Mesodermal cell (in vitro differentiated cells): ENCODE measurements at regions not wholly inside any gene's neighbourhood (a gene's known extent, or its start where the extent isn't known, plus 50 kb on each side); places are given as distances from the start of the nearest gene placed in this dataset.
"Not testable (repeated sequence)": the region's sequence is repeated elsewhere in the genome, so short reads cannot be mapped to it uniquely, and the experiment has no call there.

Source experiments
- H3K27ac ChIP-seq: 2 replicates; pipeline ENCODE4 v1.7.0; 2013; ENCODE audit warnings: mild to moderate bottlenecking, low read depth, low read length, moderate library complexity; ENCODE audit not compliant: severe bottlenecking
- H3K36me3 ChIP-seq: 2 replicates; pipeline ENCODE4 v1.7.1; 2013; ENCODE audit warnings: mild to moderate bottlenecking, low read length, moderate library complexity; ENCODE audit not compliant: control insufficient read depth, insufficient read depth
- H3K4me1 ChIP-seq: one replicate; pipeline ENCODE4 v1.7.1; 2013; ENCODE audit warnings: mild to moderate bottlenecking, low read length; ENCODE audit not compliant: insufficient read depth, control insufficient read depth, poor library complexity, severe bottlenecking
- H3K4me3 ChIP-seq: 2 replicates; pipeline ENCODE4 v1.7.0; 2013; ENCODE audit warnings: low read length, control low read depth, mild to moderate bottlenecking; ENCODE audit not compliant: insufficient read depth, poor library complexity, severe bottlenecking; ENCODE audit errors: extremely low read depth
- H3K9me3 ChIP-seq: 2 replicates; pipeline ENCODE4 v1.7.1; 2013; ENCODE audit warnings: mild to moderate bottlenecking, low read length, moderate library complexity; ENCODE audit not compliant: control insufficient read depth
- WGBS, 2 experiments: methylation state at CpG; one replicate each; pipeline ENCODE4 v1.1.5; 2013; ENCODE audit warnings: missing lambda C conversion rate in 2 of 2; ENCODE audit not compliant: insufficient coverage in 2 of 2; 5-methylcytosine and 5-hydroxymethylcytosine counted together

DNA sequence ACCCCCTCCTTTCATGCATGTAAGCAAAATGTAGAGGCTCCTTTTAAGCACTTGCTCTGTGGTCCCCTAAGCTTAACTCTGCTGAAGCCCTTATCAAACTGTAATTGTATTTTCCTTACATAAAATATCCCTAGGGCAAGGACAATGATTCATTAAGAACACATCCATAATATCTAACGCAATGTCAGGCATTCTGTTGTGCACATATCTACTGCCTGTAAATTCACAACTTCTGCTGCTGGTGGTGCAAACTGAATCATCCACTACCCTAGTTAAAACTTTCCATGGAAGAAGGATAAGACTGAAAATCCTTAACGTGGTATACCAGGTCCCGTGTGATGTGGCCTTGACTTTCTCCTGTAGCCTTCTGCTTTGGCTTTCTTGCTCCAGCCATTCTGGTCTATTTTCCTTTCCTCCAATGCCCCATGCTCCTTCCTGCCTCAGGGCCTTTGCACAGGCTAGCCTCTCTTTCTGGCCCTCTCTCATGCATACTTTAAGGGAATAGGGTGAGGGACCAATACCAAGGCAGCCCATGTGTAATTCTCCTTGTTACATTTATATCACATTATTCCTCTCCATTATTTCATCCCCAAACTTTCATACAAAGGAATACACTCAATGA lies 113.6 kb upstream of the ZFP64 start:
- H3K9me3 ChIP-seq: no peaks in the 10 kb centered on the region
- no peaks in the 10 kb centered on the region for H3K36me3 ChIP-seq
- no peak overlapping the region for H3K4me3 ChIP-seq
- 94 to 100% methylated on average over 1 to 3 of the region's 3 CpGs for WGBS, 2 experiments
- H3K27ac ChIP-seq: no peak overlapping the region
- no peaks in the 10 kb centered on the region for H3K4me1 ChIP-seq

DNA sequence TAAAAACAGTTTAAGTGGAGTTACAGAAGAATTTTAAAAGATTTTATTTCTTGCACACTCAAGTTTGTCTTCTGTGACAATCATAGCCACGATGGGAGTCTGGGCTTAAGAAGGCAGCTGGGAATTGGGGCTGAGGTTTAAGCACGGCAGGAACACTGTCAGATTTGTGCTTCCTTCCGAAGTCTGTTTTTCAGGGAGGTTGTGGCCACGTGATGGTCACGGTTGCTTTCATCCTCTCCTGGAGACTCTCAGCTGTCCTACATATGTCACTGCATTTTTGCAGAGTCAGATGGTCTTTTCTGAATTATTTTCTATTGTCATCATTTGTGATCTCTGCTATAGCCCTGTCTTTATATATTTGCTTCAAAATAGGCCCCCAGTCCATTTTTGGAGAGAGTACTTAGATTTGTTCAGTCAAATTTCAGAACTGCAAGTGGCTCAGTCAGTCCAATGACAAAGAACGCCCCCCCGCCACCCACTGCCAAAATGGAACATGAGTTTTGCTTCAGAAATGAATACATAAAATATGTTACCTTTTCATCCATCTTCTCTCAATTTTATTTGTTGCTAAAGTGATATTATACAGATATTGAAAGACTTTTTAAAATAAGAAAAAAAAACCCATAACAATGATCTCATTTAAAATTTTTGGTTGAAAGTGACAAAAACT lies 111.8 kb upstream of the ZFP64 start:
- H3K4me3 ChIP-seq: no peak overlapping the region
- no peaks in the 10 kb centered on the region for H3K36me3 ChIP-seq
- H3K9me3 ChIP-seq: no peaks in the 10 kb centered on the region
- no peak overlapping the region for H3K27ac ChIP-seq
- no peaks in the 10 kb centered on the region for H3K4me1 ChIP-seq
- WGBS, 2 experiments: 88 to 96% methylated on average over 3 of the region's 7 CpGs

DNA sequence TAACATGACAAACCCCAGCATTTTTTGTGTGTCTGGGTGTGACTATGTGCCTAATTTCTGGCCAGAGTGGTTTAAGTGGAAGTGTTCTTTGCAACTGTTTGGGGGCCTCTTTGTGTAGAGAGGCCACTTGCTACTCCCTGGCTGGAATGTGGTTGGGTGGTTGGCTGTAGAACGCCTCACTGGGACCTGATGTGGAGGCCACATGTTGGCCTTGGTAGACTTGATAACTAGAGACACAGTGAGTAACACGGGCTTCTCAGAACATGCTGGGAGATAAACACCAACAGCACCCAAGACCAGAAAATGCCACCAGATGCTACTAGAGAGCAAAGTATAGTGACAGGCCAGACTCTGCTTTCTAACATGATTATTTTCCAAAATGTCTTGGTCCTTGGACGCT lies 111.2 kb upstream of the ZFP64 start:
- no peak overlapping the region for H3K4me3 ChIP-seq
- no peak overlapping the region for H3K27ac ChIP-seq
- no peaks in the 10 kb centered on the region for H3K4me1 ChIP-seq
- no peaks in the 10 kb centered on the region for H3K9me3 ChIP-seq
- 91 to 92% methylated on average over 1 to 2 of the region's 3 CpGs for WGBS, 2 experiments
- H3K36me3 ChIP-seq: no peaks in the 10 kb centered on the region

GRCh38 chr20:52302051-52302450 lies 110.5 kb upstream of the ZFP64 start:
- not testable (repeated sequence) for H3K36me3 ChIP-seq, H3K4me3 ChIP-seq, H3K4me1 ChIP-seq, H3K27ac ChIP-seq, H3K9me3 ChIP-seq
- WGBS, 2 experiments: 90 to 100% methylated on average over 4 to 5 of the region's 6 CpGs

DNA sequence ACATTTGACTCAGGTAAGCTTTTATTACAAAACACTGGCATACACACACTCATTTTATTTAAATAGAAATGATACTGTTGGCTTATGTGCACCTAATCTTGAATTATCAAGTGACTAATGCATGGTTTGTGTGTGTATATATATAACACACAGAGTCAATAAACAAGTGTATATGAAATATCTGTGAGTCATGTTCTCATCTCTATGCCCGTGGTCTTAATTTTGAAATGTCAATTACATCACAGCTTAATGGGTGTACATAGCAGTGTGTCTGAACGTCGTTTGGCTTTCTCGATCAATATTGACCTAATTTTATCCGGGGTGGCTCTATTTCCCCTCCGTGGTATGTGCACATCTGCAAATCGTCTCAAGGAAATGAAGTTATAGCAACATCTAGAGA lies 104.0 kb upstream of the ZFP64 start:
- 77 to 95% methylated on average over 4 to 5 of the region's 7 CpGs for WGBS, 2 experiments
- Histone ChIP-seq H3K4me3 (no peak overlapping the region), H3K9me3 (no peaks in the 10 kb centered on the region), H3K27ac (no peak overlapping the region), H3K4me1 (no peaks in the 10 kb centered on the region), H3K36me3 (no peaks in the 10 kb centered on the region)

GRCh38 chr20:52294106-52294628 lies 102.6 kb upstream of the ZFP64 start:
- Histone ChIP-seq H3K9me3 (no peaks in the 10 kb centered on the region), H3K27ac (no peak overlapping the region), H3K36me3 (no peaks in the 10 kb centered on the region), H3K4me1 (no peaks in the 10 kb centered on the region), H3K4me3 (no peak overlapping the region)
- WGBS, 2 experiments: 60 to 89% methylated on average over 2 of the region's 2 CpGs

DNA sequence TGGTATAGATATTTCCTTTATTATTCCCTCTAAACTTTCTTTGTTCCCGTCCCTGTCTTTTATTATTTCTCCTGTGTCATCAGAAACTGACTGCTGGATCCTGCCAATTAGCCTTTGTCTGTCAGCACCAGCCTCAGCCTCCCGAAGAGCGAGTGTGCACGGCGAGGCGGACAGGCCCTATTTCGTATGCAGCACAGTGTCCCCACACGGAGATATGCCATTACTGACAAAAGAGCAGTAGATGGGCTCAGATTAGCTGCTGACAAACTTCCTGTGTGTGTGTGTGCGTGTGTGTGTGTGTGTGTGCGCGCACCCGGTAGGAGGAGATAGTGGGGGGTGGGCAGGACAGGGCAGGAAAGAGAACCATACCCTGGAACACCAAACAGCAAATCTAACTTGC lies 99.5 kb upstream of the ZFP64 start:
- Histone ChIP-seq H3K4me1 (no peaks in the 10 kb centered on the region), H3K27ac (no peak overlapping the region), H3K4me3 (no peak overlapping the region), H3K9me3 (no peaks in the 10 kb centered on the region), H3K36me3 (no peaks in the 10 kb centered on the region)
- 82% methylated on average over 8 of the region's 12 CpGs for WGBS, 2 experiments

DNA sequence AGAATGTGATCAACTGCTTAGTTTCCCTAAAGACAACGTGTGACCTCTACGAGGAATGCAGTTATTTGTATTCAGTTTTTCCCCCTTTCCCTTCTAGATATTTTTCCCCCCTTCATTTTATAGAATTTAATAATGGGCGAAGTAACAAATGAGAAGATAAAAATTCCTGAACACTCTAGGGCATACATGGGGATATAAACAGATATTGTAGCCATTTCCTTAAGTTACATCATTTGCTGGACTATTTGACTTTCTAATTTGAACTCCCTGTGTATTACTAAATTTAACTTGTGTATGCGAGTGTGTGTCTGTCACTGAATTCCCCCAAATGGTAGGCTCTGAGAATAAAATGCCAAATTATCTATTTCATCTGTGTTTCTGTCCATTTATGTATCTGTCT lies 99.0 kb upstream of the ZFP64 start:
- no CpG with 5 or more reads among the region's 4 CpGs for WGBS, 2 experiments
- Histone ChIP-seq H3K4me1 (no peaks in the 10 kb centered on the region), H3K27ac (no peak overlapping the region), H3K4me3 (no peak overlapping the region), H3K9me3 (no peaks in the 10 kb centered on the region), H3K36me3 (no peaks in the 10 kb centered on the region)

GRCh38 chr20:52289956-52290565 lies 98.5 kb upstream of the ZFP64 start:
- H3K4me3 ChIP-seq: no peak overlapping the region
- no peaks in the 10 kb centered on the region for H3K9me3 ChIP-seq
- H3K36me3 ChIP-seq: no peaks in the 10 kb centered on the region
- no peaks in the 10 kb centered on the region for H3K4me1 ChIP-seq
- H3K27ac ChIP-seq: no peak overlapping the region
- 81 to 100% methylated on average over 2 of the region's 3 CpGs for WGBS, 2 experiments

GRCh38 chr20:52280407-52280806 lies 88.8 kb upstream of the ZFP64 start:
- 80% methylated on average over 1 of the region's 2 CpGs; no CpG with 5 or more reads in 1 of the 2 experiments for WGBS, 2 experiments
- Histone ChIP-seq H3K4me3 (no peak overlapping the region), H3K27ac (no peak overlapping the region), H3K4me1 (no peaks in the 10 kb centered on the region), H3K36me3 (no peaks in the 10 kb centered on the region), H3K9me3 (no peaks in the 10 kb centered on the region)

- Histone ChIP-seq H3K4me3 (no peak overlapping the region), H3K4me1 (no peaks in the 10 kb centered on the region), H3K9me3 (no peaks in the 10 kb centered on the region), H3K27ac (no peak overlapping the region), H3K36me3 (no peaks in the 10 kb centered on the region)
- WGBS, 2 experiments: 65 to 70% methylated on average over 1 to 2 of the region's 2 CpGs
These were observed 88.1 kb upstream of the ZFP64 start for GRCh38 chr20:52279706-52280105.
